RPMI7951 (cell line): ENCODE measurements at regions not wholly inside any gene's neighbourhood (a gene's known extent, or its start where the extent isn't known, plus 50 kb on each side); places are given as distances from the start of the nearest gene placed in this dataset.
"Not testable (repeated sequence)": the region's sequence is repeated elsewhere in the genome, so short reads cannot be mapped to it uniquely, and the experiment has no call there.

Experiments
- DNase-seq: peaks from one replicate; pipeline ENCODE4 v3.0.0-alpha.2; 2012; ENCODE audit warnings: low read depth

- DNase-seq, result no peak
Observed at GRCh38 chr15:99823346-99823745, 90.1 kb upstream of the LYSMD4 start.

- no peak for DNase-seq
Observed at GRCh38 chr15:99819981-99820718, 86.9 kb upstream of the LYSMD4 start.

GRCh38 chr15:99818872-99819271 is 85.6 kb upstream of the LYSMD4 start:
- no peak for DNase-seq

GRCh38 chr15:99816862-99817261 is 83.6 kb upstream of the LYSMD4 start:
- DNase-seq, result not testable (repeated sequence)

- DNase-seq, result not testable (repeated sequence)
Observed at GRCh38 chr15:99810663-99811062, 77.4 kb upstream of the LYSMD4 start.

GRCh38 chr15:99799854-99800250 is 66.6 kb upstream of the LYSMD4 start:
- not testable (repeated sequence) for DNase-seq

- not testable (repeated sequence) for DNase-seq
Observed at GRCh38 chr15:99799182-99799853, 66.1 kb upstream of the LYSMD4 start.

GRCh38 chr15:99796940-99797870 is 64.0 kb upstream of the LYSMD4 start:
- DNase-seq, result not testable (repeated sequence)

GRCh38 chr15:99791881-99792807 is 58.9 kb upstream of the LYSMD4 start:
- DNase-seq, result peak; percentile 3

- peak; percentile 30 for DNase-seq
Observed at GRCh38 chr15:99790751-99791150, 57.5 kb upstream of the LYSMD4 start.

GRCh38 chr15:99788156-99788555 is 54.9 kb upstream of the LYSMD4 start:
- no peak for DNase-seq

GRCh38 chr15:99784800-99785199 is 51.6 kb upstream of the LYSMD4 start:
- DNase-seq, result not testable (repeated sequence)

- not testable (repeated sequence) for DNase-seq
Observed at GRCh38 chr15:99783918-99784619, 50.8 kb upstream of the LYSMD4 start.
